HEK293 (cell line): ENCODE measurements at regions not wholly inside any gene's neighbourhood (a gene's known extent, or its start where the extent isn't known, plus 50 kb on each side); places are given as distances from the start of the nearest gene placed in this dataset.

Experiments
- CTCF ChIP-seq: fragments of 450-650 bp; formaldehyde crosslinking; IDR thresholded peaks from 2 replicates; pipeline ENCODE4 v1.5.1; 2016; ENCODE audit warnings: missing biosample characterization, missing genetic modification characterization
- KLF7 ChIP-seq: fragments of 450-650 bp; formaldehyde crosslinking; IDR thresholded peaks from 2 replicates; pipeline ENCODE4 v1.5.1; 2016; ENCODE audit warnings: missing biosample characterization, missing genetic modification characterization, borderline replicate concordance
- SP7 ChIP-seq: fragments of 450-650 bp; formaldehyde crosslinking; IDR thresholded peaks from 2 replicates; pipeline ENCODE4 v1.5.1; 2016; ENCODE audit warnings: missing biosample characterization, missing genetic modification characterization
- ZNF132 ChIP-seq: fragments of 450-650 bp; formaldehyde crosslinking; IDR thresholded peaks from 2 replicates; pipeline ENCODE4 v1.5.1; 2017; ENCODE audit warnings: missing biosample characterization, missing genetic modification characterization, borderline replicate concordance
- ZNF24 ChIP-seq: fragments of 450-650 bp; formaldehyde crosslinking; IDR thresholded peaks from 2 replicates; pipeline ENCODE4 v1.5.1; 2016; ENCODE audit warnings: missing biosample characterization, missing genetic modification characterization
- ZNF37A ChIP-seq: fragments of 450-650 bp; IDR thresholded peaks from 2 replicates; pipeline ENCODE4 v1.5.1; 2018; ENCODE audit warnings: missing biosample characterization, missing genetic modification characterization
- ZNF629 ChIP-seq: fragments of 450-650 bp; formaldehyde crosslinking; IDR thresholded peaks from 2 replicates; pipeline ENCODE4 v1.5.1; 2017; ENCODE audit warnings: missing biosample characterization, missing genetic modification characterization
- ZNF76 ChIP-seq: fragments of 450-650 bp; formaldehyde crosslinking; IDR thresholded peaks from 2 replicates; pipeline ENCODE4; 2016; ENCODE audit warnings: low read depth, missing biosample characterization, missing genetic modification characterization, borderline replicate concordance
- ZXDB ChIP-seq: fragments of 450-650 bp; formaldehyde crosslinking; IDR thresholded peaks from 2 replicates; pipeline ENCODE4 v1.5.1; 2016; ENCODE audit warnings: missing biosample characterization, missing genetic modification characterization

DNA sequence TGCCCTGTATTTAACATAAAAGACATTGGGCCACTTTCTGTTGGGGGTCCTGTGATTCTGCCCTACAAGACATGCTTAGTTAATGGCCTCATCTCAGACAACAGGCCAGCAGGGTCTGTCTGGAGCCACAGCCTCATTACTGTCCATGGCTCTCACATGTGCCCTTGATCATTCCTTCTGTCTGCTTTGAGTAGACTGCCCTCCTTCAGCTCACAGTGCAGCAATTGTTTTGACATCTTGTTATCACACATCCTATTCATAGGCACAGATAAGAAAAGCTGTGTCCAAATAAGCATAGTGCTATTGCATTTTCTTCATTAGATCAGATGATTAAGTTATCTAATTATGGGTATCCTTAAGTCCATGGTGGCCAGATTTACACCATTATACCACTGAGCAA is 127.9 kb downstream of the KCTD12 start:
- no peak for TF ChIP-seq ZNF629 (tag by site-specific recombination)
- no peak for TF ChIP-seq ZNF24 (tag by site-specific recombination)
- no peak for TF ChIP-seq KLF7 (tag by site-specific recombination)
- no peak for TF ChIP-seq ZNF132 (tag by site-specific recombination)
- TF ChIP-seq CTCF (tag by site-specific recombination): no peak
- TF ChIP-seq ZXDB (tag by site-specific recombination): no peak
- no peak for TF ChIP-seq ZNF37A (tag by site-specific recombination)
- no peak for TF ChIP-seq SP7 (tag by site-specific recombination)
- no peak for TF ChIP-seq ZNF76
